ENCODE measurements at regions not wholly inside any gene's neighbourhood (a gene's known extent, or its start where the extent isn't known, plus 50 kb on each side); places are given as distances from the start of the nearest gene placed in this dataset.
"Not testable (repeated sequence)": the region's sequence is repeated elsewhere in the genome, so short reads cannot be mapped to it uniquely, and the experiment has no call there.

- DNase-seq (ENCODE audit: low read depth in 4 of 4, low spot score in 3 of 4) = no peak
Observed at GRCh38 chr13:74557870-74558269, 423.7 kb upstream of the KLF12 start.

- no peak for DNase-seq (ENCODE audit: low read depth in 4 of 4, low spot score in 3 of 4)
Observed at GRCh38 chr13:74555651-74556420, 421.6 kb upstream of the KLF12 start.

DNA sequence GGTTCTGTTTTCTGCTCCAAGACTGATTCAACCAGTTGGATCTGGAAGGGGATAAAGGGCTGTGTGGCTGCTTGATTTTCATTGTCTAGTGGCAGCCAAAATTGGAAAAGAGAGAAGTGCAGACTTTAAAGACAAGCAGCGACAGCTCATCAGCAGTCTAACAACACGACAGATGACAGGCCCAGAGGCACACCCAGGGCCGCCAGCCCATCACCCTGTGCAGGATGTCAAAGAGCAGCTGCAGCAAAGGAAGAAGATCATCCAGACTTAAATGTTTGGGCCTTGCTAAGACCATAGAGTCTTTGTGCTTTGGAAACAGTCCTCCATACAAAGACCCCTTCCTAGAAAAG, 421.0 kb upstream of the KLF12 start:
- DNase-seq (ENCODE audit: low read depth in 4 of 4, low spot score in 3 of 4) = no peak

- no peak for DNase-seq (ENCODE audit: low read depth in 4 of 4, low spot score in 3 of 4)
Observed at GRCh38 chr13:74554569-74555275, 420.5 kb upstream of the KLF12 start.

GRCh38 chr13:74550039-74550438, 415.8 kb upstream of the KLF12 start:
- DNase-seq (ENCODE audit: low read depth in 4 of 4, low spot score in 3 of 4) = no peak

- not testable (repeated sequence) for DNase-seq (ENCODE audit: low read depth in 4 of 4, low spot score in 3 of 4)
Observed at GRCh38 chr13:74536649-74537048, 402.4 kb upstream of the KLF12 start.

GRCh38 chr13:74533226-74533625, 399.0 kb upstream of the KLF12 start:
- DNase-seq (ENCODE audit: low read depth in 4 of 4, low spot score in 3 of 4) = no peak

DNA sequence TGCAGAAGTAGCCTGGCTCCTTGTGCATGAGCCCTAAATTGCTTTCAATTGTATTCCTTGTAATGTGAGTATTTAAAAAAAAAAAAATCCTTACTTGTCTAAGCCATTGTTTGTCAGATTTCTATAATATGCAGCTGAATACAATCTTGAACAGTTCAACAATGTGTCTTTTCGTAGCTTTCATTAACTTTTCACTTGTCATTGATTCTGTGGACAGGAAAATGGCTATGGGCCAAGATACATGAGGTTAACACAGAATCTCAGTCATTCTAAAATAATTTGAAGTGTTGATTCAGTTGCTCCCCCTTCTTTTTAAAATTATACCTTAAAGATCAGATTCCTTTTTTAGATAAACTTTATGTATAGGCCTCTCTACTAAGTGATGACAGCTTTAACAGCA, 395.8 kb upstream of the KLF12 start:
- no peak for DNase-seq (ENCODE audit: low read depth in 4 of 4, low spot score in 3 of 4)

- no peak for DNase-seq (ENCODE audit: low read depth in 4 of 4, low spot score in 3 of 4)
Observed at GRCh38 chr13:74528734-74529513, 394.7 kb upstream of the KLF12 start.

DNA sequence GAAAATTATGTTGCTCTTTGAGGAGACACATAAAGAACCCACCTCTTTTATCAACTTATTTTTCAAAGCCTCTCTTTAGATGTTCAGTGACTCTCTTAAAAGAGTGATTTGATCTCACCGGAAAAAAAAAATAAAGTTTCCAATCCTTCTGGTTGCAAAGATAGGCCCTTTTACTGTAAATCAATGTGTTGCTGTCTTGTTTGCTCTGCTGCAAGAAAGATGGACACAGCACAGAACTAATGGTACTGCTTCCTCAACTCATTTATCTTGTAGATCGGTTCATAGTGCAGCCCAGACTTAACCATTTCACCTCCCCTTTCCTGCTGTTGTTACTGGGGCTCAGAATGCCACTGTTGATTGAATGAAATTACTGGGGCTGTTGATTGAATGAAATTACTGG, 388.9 kb upstream of the KLF12 start:
- no peak for DNase-seq (ENCODE audit: low read depth in 4 of 4, low spot score in 3 of 4)

- no peak for DNase-seq (ENCODE audit: low read depth in 4 of 4, low spot score in 3 of 4)
Observed at GRCh38 chr13:74511523-74511922, 377.3 kb upstream of the KLF12 start.

GRCh38 chr13:74487091-74487722, 353.0 kb upstream of the KLF12 start:
- no peak for DNase-seq (ENCODE audit: low read depth in 4 of 4, low spot score in 3 of 4)

GRCh38 chr13:74485757-74486156, 351.6 kb upstream of the KLF12 start:
- DNase-seq (ENCODE audit: low read depth in 4 of 4, low spot score in 3 of 4) = no peak

- DNase-seq (ENCODE audit: low read depth in 4 of 4, low spot score in 3 of 4) = no peak
Observed at GRCh38 chr13:74479124-74479523, 344.9 kb upstream of the KLF12 start.

DNA sequence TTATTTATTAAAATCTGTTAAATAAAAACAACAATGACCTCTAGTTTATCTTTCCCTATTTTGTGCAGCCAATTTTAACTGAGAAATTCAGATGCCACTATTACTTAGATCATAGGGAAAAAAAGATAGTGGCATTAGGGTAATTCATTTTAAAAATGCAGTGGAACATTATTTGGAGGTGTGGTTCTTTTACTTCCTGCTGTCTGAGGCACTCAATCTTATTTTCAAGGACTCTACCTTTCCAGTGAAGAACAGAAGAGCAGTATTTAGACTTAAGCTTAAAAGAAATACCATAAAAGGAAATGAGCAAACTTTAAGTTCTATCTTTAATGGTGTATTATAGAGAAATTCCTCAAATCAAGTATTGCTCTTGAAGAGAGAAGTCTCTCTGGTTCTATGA, 342.6 kb upstream of the KLF12 start:
- no peak for DNase-seq (ENCODE audit: low read depth in 4 of 4, low spot score in 3 of 4)

DNA sequence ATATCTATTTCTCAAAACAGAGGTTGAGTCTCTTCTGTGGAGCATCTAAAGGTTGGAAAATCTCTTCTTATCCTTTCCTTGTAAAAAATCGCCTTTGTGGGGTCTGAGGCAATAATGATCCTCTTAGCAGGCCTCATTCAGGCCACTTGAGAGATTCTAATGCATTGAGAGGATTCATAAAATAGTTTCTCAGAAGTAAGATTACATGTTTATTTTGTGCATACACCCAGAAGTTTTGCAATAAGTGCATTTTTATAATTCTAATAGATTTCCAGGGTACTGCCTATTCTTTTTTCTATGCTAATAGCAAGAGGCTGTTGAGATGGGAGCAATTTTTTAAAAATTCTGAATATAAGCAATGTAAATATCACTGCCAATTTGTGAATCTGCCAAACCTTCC, 342.2 kb upstream of the KLF12 start:
- DNase-seq (ENCODE audit: low read depth in 4 of 4, low spot score in 3 of 4) = no peak

DNA sequence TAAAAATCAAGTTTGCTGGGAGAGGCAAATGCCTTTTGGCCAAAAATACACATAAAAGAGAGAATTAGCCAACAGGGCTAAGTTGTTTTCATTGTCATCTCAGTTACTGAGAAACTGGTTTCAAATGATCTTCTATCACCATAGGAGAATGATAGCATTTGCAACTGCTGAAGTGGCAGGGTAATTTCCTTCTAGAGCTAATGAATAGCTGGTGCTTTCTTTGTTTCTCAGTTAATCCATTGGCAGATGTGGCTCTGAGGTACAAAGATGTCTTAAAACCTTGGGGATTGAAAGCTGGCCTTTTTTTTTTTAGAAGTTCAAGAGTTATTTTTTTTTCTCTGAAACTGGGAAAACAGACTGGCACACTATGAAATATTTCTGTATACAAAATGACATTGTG, 332.7 kb upstream of the KLF12 start:
- no peak for DNase-seq (ENCODE audit: low read depth in 4 of 4, low spot score in 3 of 4)

- no peak for DNase-seq (ENCODE audit: low read depth in 4 of 4, low spot score in 3 of 4)
Observed at GRCh38 chr13:74466020-74466419, 331.8 kb upstream of the KLF12 start.

- no peak for DNase-seq (ENCODE audit: low read depth in 4 of 4, low spot score in 3 of 4)
Observed at GRCh38 chr13:74465271-74465670, 331.1 kb upstream of the KLF12 start.

- no peak for DNase-seq (ENCODE audit: low read depth in 4 of 4, low spot score in 3 of 4)
Observed at GRCh38 chr13:74464670-74465069, 330.5 kb upstream of the KLF12 start.

DNA sequence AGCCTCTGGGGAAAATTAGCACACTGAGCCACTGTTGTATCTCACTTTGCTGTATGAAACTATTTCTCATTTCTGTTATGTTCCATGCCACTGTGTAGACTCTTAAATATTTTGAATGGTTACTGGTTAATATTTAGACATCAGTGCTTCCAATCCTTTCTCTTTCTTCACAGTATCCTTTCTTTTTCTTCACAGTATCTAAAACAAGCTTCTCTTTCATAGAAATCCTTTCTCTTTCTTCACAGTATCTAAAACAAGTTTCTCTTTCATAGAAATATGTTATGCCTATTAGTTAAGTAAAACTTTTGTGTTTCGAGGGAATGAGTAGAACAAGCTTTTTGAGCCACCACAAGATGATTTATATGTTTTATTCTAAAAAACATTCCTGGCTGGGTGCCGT, 326.8 kb upstream of the KLF12 start:
- no peak for DNase-seq (ENCODE audit: low read depth in 4 of 4, low spot score in 3 of 4)
